VCaP (cell line): ENCODE measurements at regions not wholly inside any gene's neighbourhood (a gene's known extent, or its start where the extent isn't known, plus 50 kb on each side); places are given as distances from the start of the nearest gene placed in this dataset.

Experiments
- H3K27ac ChIP-seq: fragments of 450-650 bp; 2 replicates; pipeline ENCODE4 v1.5.1; 2017
- CTCF ChIP-seq: fragments of 450-650 bp; conservative IDR thresholded peaks from 2 replicates; pipeline ENCODE4 v1.5.1; 2017; ENCODE audit warnings: mild to moderate bottlenecking, moderate library complexity

- H3K27ac ChIP-seq: no peak overlapping the region
- no peak for TF ChIP-seq CTCF
Measured at GRCh38 chr7:47672271-47672791, 90.4 kb upstream of the TNS3 start.

- no peak for TF ChIP-seq CTCF
- no peak overlapping the region for H3K27ac ChIP-seq
Measured at GRCh38 chr7:47671358-47671757, 89.4 kb upstream of the TNS3 start.

GRCh38 chr7:47670729-47671128 is 88.8 kb upstream of the TNS3 start:
- no peak overlapping the region for H3K27ac ChIP-seq
- TF ChIP-seq CTCF: no peak

GRCh38 chr7:47669901-47670384 is 88.0 kb upstream of the TNS3 start:
- H3K27ac ChIP-seq: no peak overlapping the region
- TF ChIP-seq CTCF: no peak

GRCh38 chr7:47669178-47669891 is 87.4 kb upstream of the TNS3 start:
- no peak overlapping the region for H3K27ac ChIP-seq
- no peak for TF ChIP-seq CTCF

GRCh38 chr7:47666164-47666862 is 84.4 kb upstream of the TNS3 start:
- no peak for TF ChIP-seq CTCF
- H3K27ac ChIP-seq: no peak overlapping the region

GRCh38 chr7:47664650-47665195 is 82.8 kb upstream of the TNS3 start:
- no peak for TF ChIP-seq CTCF
- no peak overlapping the region for H3K27ac ChIP-seq
